ENCODE measurements at regions not wholly inside any gene's neighbourhood (a gene's known extent, or its start where the extent isn't known, plus 50 kb on each side); places are given as distances from the start of the nearest gene placed in this dataset.
"Not testable (repeated sequence)": the region's sequence is repeated elsewhere in the genome, so short reads cannot be mapped to it uniquely, and the experiment has no call there.

GRCh38 chr15:45817578-45817977 is 182.7 kb downstream of the SQOR start:
- not testable (repeated sequence) for TF ChIP-seq POLR2A (IDR thresholded peaks at IDR 0.05; ENCODE audit: low read depth, low read length); POLR2AphosphoS5 (IDR thresholded peaks at IDR 0.05; ENCODE audit: low read depth, low read length); PAX5 (IDR thresholded peaks at IDR 0.05; ENCODE audit: insufficient read depth, low read length, severe bottlenecking); POU2F2 (IDR thresholded peaks at IDR 0.05; ENCODE audit: low read depth, low read length)
